ENCODE measurements at regions not wholly inside any gene's neighbourhood (a gene's known extent, or its start where the extent isn't known, plus 50 kb on each side); places are given as distances from the start of the nearest gene placed in this dataset.

- H3K4me3 ChIP-seq: no peak overlapping the region
- WGBS, 5 donors: 87 to 100% (median 94%) methylated on average over 1 of the region's 1 CpG
- intact Hi-C loops (cut with DNase I; ENCODE audit: low total_unique reads): no loop called here
- no peaks in the 10 kb centered on the region for H3K4me1 ChIP-seq
- H3K9me3 ChIP-seq: no peaks in the 10 kb centered on the region
- H3K36me3 ChIP-seq: peaks cover 0 to 43% (median 29%) of the 10 kb centered on the region in 4 donors
- H3K27me3 ChIP-seq: no peaks in the 10 kb centered on the region
- DNase-seq: no peak
- TF ChIP-seq EP300 (IDR thresholded peaks at IDR 0.05) (no peak), CTCF (IDR thresholded peaks at IDR 0.05) (no peak), POLR2AphosphoS5 (IDR thresholded peaks at IDR 0.05) (no peak), POLR2A (IDR thresholded peaks at IDR 0.05) (no peak)
- no peak overlapping the region for H3K27ac ChIP-seq
Measured at GRCh38 chr20:3354247-3354646, 53.2 kb downstream of the DNAAF9 start.

- H3K9me3 ChIP-seq: no peaks in the 10 kb centered on the region
- TF ChIP-seq POLR2A (IDR thresholded peaks at IDR 0.05) (no peak), EP300 (IDR thresholded peaks at IDR 0.05) (no peak), POLR2AphosphoS5 (IDR thresholded peaks at IDR 0.05) (no peak), CTCF (IDR thresholded peaks at IDR 0.05) (no peak)
- H3K27me3 ChIP-seq: no peaks in the 10 kb centered on the region
- no peak for DNase-seq
- intact Hi-C loops (cut with DNase I; ENCODE audit: low total_unique reads): no loop called here
- no peaks in the 10 kb centered on the region for H3K4me1 ChIP-seq
- no peak overlapping the region for H3K4me3 ChIP-seq
- H3K36me3 ChIP-seq: peaks cover 0 to 43% (median 29%) of the 10 kb centered on the region in 4 donors
- no peak overlapping the region for H3K27ac ChIP-seq
- 88 to 100% (median 93%) methylated on average over 2 of the region's 2 CpGs for WGBS, 5 donors
Measured at GRCh38 chr20:3353646-3354045, 53.8 kb downstream of the DNAAF9 start.

GRCh38 chr20:3352202-3352601 is 55.3 kb downstream of the DNAAF9 start:
- H3K27me3 ChIP-seq: no peaks in the 10 kb centered on the region

GRCh38 chr20:3350422-3350821 is 57.0 kb downstream of the DNAAF9 start:
- intact Hi-C loops (cut with DNase I; ENCODE audit: low total_unique reads): no loop called here
- TF ChIP-seq CTCF (IDR thresholded peaks at IDR 0.05): no peak
- TF ChIP-seq POLR2A (IDR thresholded peaks at IDR 0.05): no peak
- no peak for TF ChIP-seq POLR2AphosphoS5 (IDR thresholded peaks at IDR 0.05)
- no peak for TF ChIP-seq EP300 (IDR thresholded peaks at IDR 0.05)
- DNase-seq: no peak
- H3K9me3 ChIP-seq: no peaks in the 10 kb centered on the region
- WGBS, 5 donors: 90 to 95% (median 91%) methylated on average over 1 of the region's 1 CpG
- H3K4me3 ChIP-seq: no peak overlapping the region
- no peaks in the 10 kb centered on the region for H3K27me3 ChIP-seq
- no peak overlapping the region for H3K27ac ChIP-seq
- H3K36me3 ChIP-seq: peaks cover 12 to 62% (median 52%) of the 10 kb centered on the region in 4 donors
- no peaks in the 10 kb centered on the region for H3K4me1 ChIP-seq

More at GRCh38 chr20:3352202-3352601, 55.3 kb downstream of the DNAAF9 start:
- no peak overlapping the region for H3K4me3 ChIP-seq
- H3K9me3 ChIP-seq: no peaks in the 10 kb centered on the region
- 83 to 90% (median 87%) methylated on average over 6 of the region's 6 CpGs for WGBS, 5 donors
- peaks cover 9 to 44% (median 36%) of the 10 kb centered on the region in 4 donors for H3K36me3 ChIP-seq
- H3K4me1 ChIP-seq: no peaks in the 10 kb centered on the region
- TF ChIP-seq POLR2AphosphoS5 (IDR thresholded peaks at IDR 0.05): no peak
- no peak for TF ChIP-seq EP300 (IDR thresholded peaks at IDR 0.05)
- no peak for TF ChIP-seq CTCF (IDR thresholded peaks at IDR 0.05)
- no peak for TF ChIP-seq POLR2A (IDR thresholded peaks at IDR 0.05)
- intact Hi-C loops (cut with DNase I; ENCODE audit: low total_unique reads): no loop called here
- no peak for DNase-seq
- H3K27ac ChIP-seq: no peak overlapping the region
